Heart left ventricle (tissue), 16 donors: ENCODE measurements at regions not wholly inside any gene's neighbourhood (a gene's known extent, or its start where the extent isn't known, plus 50 kb on each side); places are given as distances from the start of the nearest gene placed in this dataset.
"Not testable (repeated sequence)": the region's sequence is repeated elsewhere in the genome, so short reads cannot be mapped to it uniquely, and the experiment has no call there.

Experiments
- ATAC-seq, 4 donors: fragments of 200-7000 bp; cut with Tn5 transposase; one replicate each; pipeline ENCODE4 v1.9.1; 2020 to 2022; ENCODE audit warnings: moderate library complexity in 4 of 4, mild to moderate bottlenecking in 3 of 4, moderate number of reproducible peaks in 1 of 4
- DNase-seq, 5 donors: peaks; one replicate each; pipeline ENCODE4 v3.0.0-alpha.2; 2020
- H3K27ac ChIP-seq, 12 donors: fragments of 200-600 bp; sonication (generic) in 4 of 12; one replicate each; pipeline versions ENCODE4 v1.5.0 to v1.8.0; 2016 to 2022; ENCODE audit warnings: mild to moderate bottlenecking in 2 of 12
- H3K27me3 ChIP-seq, 9 donors: fragments of 200-600 bp; sonication (generic) in 2 of 9; one replicate each; pipeline versions ENCODE4 v1.5.1 to v1.8.0; 2016 to 2022; ENCODE audit warnings: mild to moderate bottlenecking in 3 of 9
- H3K36me3 ChIP-seq, 9 donors: fragments of 200-600 bp; sonication (generic) in 2 of 9; one replicate each; pipeline versions ENCODE4 v1.5.0 to v1.8.0; 2018 to 2022; ENCODE audit warnings: mild to moderate bottlenecking in 2 of 9
- H3K4me1 ChIP-seq, 12 donors: fragments of 200-600 bp; sonication (generic) in 4 of 12; one replicate each; pipeline versions ENCODE4 v1.5.0 to v1.8.0; 2016 to 2022; ENCODE audit warnings: mild to moderate bottlenecking in 3 of 12
- H3K4me3 ChIP-seq, 12 donors: fragments of 200-600 bp; sonication (generic) in 4 of 12; one replicate each; pipeline versions ENCODE4 v1.5.0 to v1.8.0; 2017 to 2022; ENCODE audit warnings: mild to moderate bottlenecking in 9 of 12, moderate library complexity in 4 of 12
- H3K9me3 ChIP-seq, 12 donors: fragments of 200-600 bp; sonication (generic) in 4 of 12; one replicate each; pipeline versions ENCODE4 v1.5.0 to v1.8.0; 2016 to 2022; ENCODE audit warnings: mild to moderate bottlenecking in 1 of 12
- CTCF ChIP-seq, 12 donors: fragments of 200-600 bp; sonication (generic) in 4 of 12; IDR thresholded peaks; one replicate each; pipeline versions ENCODE4 v1.5.0 to v1.8.0; 2018 to 2022; ENCODE audit warnings: antibody characterized with exemption in 12 of 12, mild to moderate bottlenecking in 5 of 12
- POLR2A ChIP-seq, 2 donors: fragments of 450-650 bp; IDR thresholded peaks; one replicate each; pipeline ENCODE4 v1.6.1; 2017; ENCODE audit warnings: antibody characterized with exemption in 2 of 2, mild to moderate bottlenecking in 2 of 2, moderate library complexity in 2 of 2
- WGBS, 4 donors: extraction: QIAGEN DNeasy Blood & Tissue Kit in 2 of 4; methylation state at CpG; one replicate each; pipeline versions ENCODE4 v1.1.5 to v1.1.7; 2013 to 2018; 5-methylcytosine and 5-hydroxymethylcytosine counted together
- intact Hi-C, 10 donors: fragments of 100-400 bp; cut with DNase I; formaldehyde crosslinking; loops; one replicate each; pipeline versions ENCODE4 v1.11.1 to v1.14.2; 2022
- donor health status: ischemic (EF 13 %, LVEDD 7.1; RV severe dilation, severe dysfunction).
- donor health status: healthy with polysubstance abuse.
- donor health status: DM: no; HTN: yes; CAD: no.
- donor health status: DM: no; HTN: no; CAD: no.
- donor health status: ischemic (EF 25% LVEDD 6.9; RV normal size, moderate dysfunction).
- donor health status: ischemic (EF 25% LVEDD 5.7; RV mildly dilated, moderate dysfunction).
- donor health status: healthy.
- donor health status: DM: yes; HTN: yes; CAD: no.
- donor health status: ischemic (EF 35%, LVEDD 5.7; RV mildly dilated, moderate dysfunction).
- donor health status: nonischemic (EF 11% LVEDD 7.7; RV severe dilation, severe dysfunction).
- donor health status: DM: yes; HTN: yes; CAD: no.
- donor health status: PGD.
- donor health status: ischemic (EF 29% LVEDD 5.4; RV normal size, mild dysfunction).
- donor health status: nonischemic (EF 23%, LVEDD 6.1; RV moderate dilation, normal function).

- Histone ChIP-seq H3K4me3 (no peak overlapping the region), H3K4me1 (no peaks in the 10 kb centered on the region), H3K36me3 (no peaks in the 10 kb centered on the region), H3K9me3 (no peaks in the 10 kb centered on the region), H3K27me3 (no peaks in the 10 kb centered on the region), H3K27ac (no peak overlapping the region)
- DNase-seq, result no peak
- TF ChIP-seq POLR2A (IDR thresholded peaks at IDR 0.05) (no peak), CTCF (IDR thresholded peaks at IDR 0.05) (no peak)
- intact Hi-C loops, result no loop called here
- WGBS, 4 donors, result 88 to 96% (median 92%) methylated on average over 3 of the region's 3 CpGs
- no peak for ATAC-seq
These were observed 215.1 kb upstream of the ZNF217 start for GRCh38 chr20:53808733-53809132.

- H3K9me3 ChIP-seq, DNase-seq, H3K4me3 ChIP-seq, H3K27ac ChIP-seq, H3K27me3 ChIP-seq, ATAC-seq, H3K4me1 ChIP-seq, intact Hi-C loops, H3K36me3 ChIP-seq: not testable (repeated sequence)
- 86 to 96% (median 93%) methylated on average over 10 of the region's 10 CpGs for WGBS, 4 donors
These were observed 214.7 kb upstream of the ZNF217 start for GRCh38 chr20:53808302-53808701.

GRCh38 chr20:53806683-53807401 is 213.2 kb upstream of the ZNF217 start:
- intact Hi-C loops, result no loop called here
- WGBS, 4 donors, result 78 to 83% (median 83%) methylated on average over 6 of the region's 6 CpGs
- Histone ChIP-seq H3K27me3 (no peaks in the 10 kb centered on the region), H3K36me3 (no peaks in the 10 kb centered on the region), H3K27ac (no peak overlapping the region), H3K4me1 (no peaks in the 10 kb centered on the region), H3K9me3 (no peaks in the 10 kb centered on the region), H3K4me3 (no peak overlapping the region)
- no peak for ATAC-seq
- DNase-seq, result no peak
- TF ChIP-seq CTCF (IDR thresholded peaks at IDR 0.05) (no peak), POLR2A (IDR thresholded peaks at IDR 0.05) (no peak)

GRCh38 chr20:53805895-53806384 is 212.3 kb upstream of the ZNF217 start:
- no peaks in the 10 kb centered on the region for H3K36me3 ChIP-seq
- 76 to 89% (median 87%) methylated on average over 5 of the region's 5 CpGs for WGBS, 4 donors
- ATAC-seq (no peak), DNase-seq (no peak)
- no peaks in the 10 kb centered on the region for H3K27me3 ChIP-seq
- no peaks in the 10 kb centered on the region for H3K9me3 ChIP-seq
- H3K4me1 ChIP-seq, result no peaks in the 10 kb centered on the region
- intact Hi-C loops, result no loop called here
- no peak overlapping the region for H3K4me3 ChIP-seq
- TF ChIP-seq POLR2A (IDR thresholded peaks at IDR 0.05), result no peak
- no peak overlapping the region for H3K27ac ChIP-seq

GRCh38 chr20:53804920-53805894 is 211.6 kb upstream of the ZNF217 start:
- no peaks in the 10 kb centered on the region for H3K27me3 ChIP-seq
- intact Hi-C loops, result no loop called here
- DNase-seq (no peak), ATAC-seq (no peak)
- H3K4me3 ChIP-seq, result no peak overlapping the region
- 74 to 84% (median 77%) methylated on average over 7 to 8 of the region's 8 CpGs for WGBS, 4 donors
- H3K27ac ChIP-seq, result no peak overlapping the region
- H3K9me3 ChIP-seq, result no peaks in the 10 kb centered on the region
- H3K4me1 ChIP-seq, result no peaks in the 10 kb centered on the region
- TF ChIP-seq POLR2A (IDR thresholded peaks at IDR 0.05), result no peak
- TF ChIP-seq CTCF (IDR thresholded peaks at IDR 0.05), result no peak
- no peaks in the 10 kb centered on the region for H3K36me3 ChIP-seq

- ATAC-seq, H3K4me3 ChIP-seq, DNase-seq, H3K4me1 ChIP-seq, H3K36me3 ChIP-seq, H3K27me3 ChIP-seq, H3K27ac ChIP-seq, intact Hi-C loops, H3K9me3 ChIP-seq: not testable (repeated sequence)
- WGBS, 4 donors, result 78 to 92% (median 85%) methylated on average over 7 of the region's 7 CpGs
These were observed 210.7 kb upstream of the ZNF217 start for GRCh38 chr20:53804308-53804707.
